PC-9 (cell line): ENCODE measurements at regions not wholly inside any gene's neighbourhood (a gene's known extent, or its start where the extent isn't known, plus 50 kb on each side); places are given as distances from the start of the nearest gene placed in this dataset.
"Not testable (repeated sequence)": the region's sequence is repeated elsewhere in the genome, so short reads cannot be mapped to it uniquely, and the experiment has no call there.

Source experiments
- BruUV-seq: library from RNA; stranded (reverse); fragments of 400-500 nt; replicated peaks from 2 replicates; lab custom pipeline; 2021; lab: Mats Ljungman, UMichigan
- CTCF ChIA-PET: fragments of 300-600 bp; sonication (Branson Sonifier 250); formaldehyde crosslinking; loops from one replicate; lab custom pipeline; 2022; ENCODE audit warnings: antibody characterized with exemption; lab: Charles Lee
- POLR2A ChIA-PET: fragments of 300-600 bp; sonication (Branson Sonifier 250); formaldehyde crosslinking; loops from one replicate; lab custom pipeline; 2022; ENCODE audit warnings: antibody characterized with exemption; ENCODE audit not compliant: unreplicated experiment; lab: Charles Lee
- DNase-seq, 2 experiments: peaks; one replicate each; pipeline versions ENCODE4 v3.0.0 to v3.0.0-alpha.2; 2015 to 2022; ENCODE audit warnings: mixed read lengths in 1 of 2
- H2AFZ ChIP-seq: fragments of 200-600 bp; sonication (generic); 2 replicates; pipeline ENCODE4 v1.8.1; 2017; ENCODE audit warnings: antibody characterized with exemption
- H3F3A ChIP-seq: fragments of 200-600 bp; sonication (generic); 2 replicates; pipeline ENCODE4 v1.8.1; 2017; ENCODE audit warnings: antibody characterized with exemption, mild to moderate bottlenecking, low read depth; ENCODE audit not compliant: insufficient read depth
- H3K27ac ChIP-seq: fragments of 200-600 bp; sonication (generic); 2 replicates; pipeline ENCODE4 v1.6.1; 2016; ENCODE audit warnings: mixed run types
- H3K27me3 ChIP-seq: fragments of 200-600 bp; sonication (generic); 2 replicates; pipeline ENCODE4 v1.6.1; 2016; ENCODE audit warnings: low read depth, mixed run types; ENCODE audit not compliant: insufficient read depth
- H3K36me3 ChIP-seq: fragments of 200-600 bp; sonication (generic); 2 replicates; pipeline ENCODE4 v1.6.1; 2016; ENCODE audit warnings: low read depth, mixed run types
- H3K4me1 ChIP-seq: fragments of 200-600 bp; sonication (generic); replicated peaks from 2 replicates; pipeline ENCODE4 v1.6.1; 2016; ENCODE audit warnings: mixed run types; ENCODE audit not compliant: insufficient read depth
- H3K4me2 ChIP-seq: fragments of 200-600 bp; sonication (generic); 2 replicates; pipeline ENCODE4 v1.6.1; 2017; ENCODE audit warnings: mixed run types
- H3K4me3 ChIP-seq: fragments of 200-600 bp; sonication (generic); 2 replicates; pipeline ENCODE4 v1.6.1; 2016; ENCODE audit warnings: mixed run types
- H3K79me2 ChIP-seq: fragments of 200-600 bp; sonication (generic); 2 replicates; pipeline ENCODE4 v1.6.1; 2017; ENCODE audit warnings: low read depth, mixed run types
- H3K9me2 ChIP-seq: fragments of 200-600 bp; sonication (generic); 2 replicates; pipeline ENCODE4 v1.8.1; 2017; ENCODE audit warnings: mild to moderate bottlenecking; ENCODE audit not compliant: insufficient read depth
- H3K9me3 ChIP-seq: fragments of 200-600 bp; sonication (generic); 2 replicates; pipeline ENCODE4 v1.8.1; 2016; ENCODE audit warnings: low read depth; ENCODE audit not compliant: insufficient read depth
- H4K20me1 ChIP-seq: fragments of 200-600 bp; sonication (generic); 2 replicates; pipeline ENCODE4 v1.8.1; 2017; ENCODE audit not compliant: insufficient read depth
- CTCF ChIP-seq: fragments of 200-600 bp; sonication (generic); conservative IDR thresholded peaks from 2 replicates; pipeline ENCODE4 v1.6.1; 2017; ENCODE audit warnings: mixed run types, antibody characterized with exemption, mild to moderate bottlenecking, moderate library complexity
- EZH2 ChIP-seq: fragments of 200-600 bp; sonication (generic); IDR thresholded peaks from 2 replicates; pipeline ENCODE4 v1.8.0; 2017; ENCODE audit warnings: antibody characterized with exemption, low read depth
- intact Hi-C: fragments of 100-400 bp; cut with micrococcal nuclease; formaldehyde crosslinking; loops from one replicate; pipeline ENCODE4 v1.10.0; 2022; ENCODE audit not compliant: unreplicated experiment

- Histone ChIP-seq H3K36me3 (no peaks in the 10 kb centered on the region), H3K27me3 (no peaks in the 10 kb centered on the region), H3K79me2 (no peaks in the 10 kb centered on the region), H3K27ac (no peak overlapping the region), H3K9me3 (no peaks in the 10 kb centered on the region; the same call in 1 of the 2 replicates), H3K4me3 (no peak overlapping the region), H3K4me2 (no peak overlapping the region), H3K4me1 (no peaks in the 10 kb centered on the region), H4K20me1 (no peaks in the 10 kb centered on the region), H3F3A (no peaks in the 10 kb centered on the region), H2AFZ (no peak overlapping the region), H3K9me2 (no peaks in the 10 kb centered on the region; the same call in 1 of the 2 replicates)
- CTCF ChIA-PET, result no interaction called here
- no TSS peak for BruUV-seq
- intact Hi-C loops, result no loop called here
- TF ChIP-seq CTCF (no peak), EZH2 (no peak)
- DNase-seq, result no peak
- POLR2A ChIA-PET, result no interaction called here
Observed at GRCh38 chr6:101167638-101168037, 225.9 kb upstream of the GRIK2 start.

- DNase-seq, H3K36me3 ChIP-seq, H3K79me2 ChIP-seq, BruUV-seq, H3K4me2 ChIP-seq, POLR2A ChIA-PET, H3K9me3 ChIP-seq, H3F3A ChIP-seq, H2AFZ ChIP-seq, H3K27ac ChIP-seq, H3K9me2 ChIP-seq, H3K4me1 ChIP-seq, H3K4me3 ChIP-seq, intact Hi-C loops, H4K20me1 ChIP-seq, H3K27me3 ChIP-seq, CTCF ChIA-PET: not testable (repeated sequence)
Observed at GRCh38 chr6:101171049-101171448, 222.5 kb upstream of the GRIK2 start.

GRCh38 chr6:101178748-101179147 lies 214.8 kb upstream of the GRIK2 start:
- intact Hi-C loops, result no loop called here
- POLR2A ChIA-PET, result no interaction called here

More at GRCh38 chr6:101178748-101179147, 214.8 kb upstream of the GRIK2 start:
- Histone ChIP-seq H3K4me1 (no peaks in the 10 kb centered on the region), H3K4me2 (no peak overlapping the region), H3F3A (no peaks in the 10 kb centered on the region), H2AFZ (no peak overlapping the region), H3K27ac (no peak overlapping the region), H4K20me1 (no peaks in the 10 kb centered on the region), H3K9me2 (no peaks in the 10 kb centered on the region), H3K9me3 (no peaks in the 10 kb centered on the region), H3K79me2 (no peaks in the 10 kb centered on the region), H3K36me3 (no peaks in the 10 kb centered on the region), H3K4me3 (no peak overlapping the region), H3K27me3 (no peaks in the 10 kb centered on the region)
- TF ChIP-seq CTCF (no peak), EZH2 (no peak)
- CTCF ChIA-PET, result no interaction called here
- no peak for DNase-seq
- no TSS peak for BruUV-seq
